ENCODE measurements at regions not wholly inside any gene's neighbourhood (a gene's known extent, or its start where the extent isn't known, plus 50 kb on each side); places are given as distances from the start of the nearest gene placed in this dataset.
A peak's percentile ranks its signal among the peaks of the same experiment; 100 is the strongest.
"Not testable (repeated sequence)": the region's sequence is repeated elsewhere in the genome, so short reads cannot be mapped to it uniquely, and the experiment has no call there.

DNA sequence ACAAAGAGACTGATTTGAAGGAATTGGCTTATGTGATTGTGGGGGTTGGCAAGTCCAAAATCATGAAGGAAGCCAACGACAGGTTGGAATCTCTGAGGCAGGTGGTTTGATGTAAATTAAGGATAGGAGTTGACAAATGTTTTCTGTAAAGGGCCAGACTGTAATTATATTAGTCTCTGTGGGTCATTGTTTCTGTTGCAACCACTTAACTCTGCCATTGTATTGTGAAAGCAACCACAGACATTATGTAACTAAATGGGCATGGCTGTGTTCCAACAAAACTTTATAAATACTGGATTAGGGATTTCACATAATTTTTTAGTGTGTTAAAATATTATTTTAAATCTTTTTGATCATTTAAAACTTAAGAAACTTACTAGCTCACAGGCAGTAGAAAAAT, 199.2 kb upstream of the MYLIP start:
- DNase-seq (ENCODE audit: low read depth in 2 of 2): no peak

DNA sequence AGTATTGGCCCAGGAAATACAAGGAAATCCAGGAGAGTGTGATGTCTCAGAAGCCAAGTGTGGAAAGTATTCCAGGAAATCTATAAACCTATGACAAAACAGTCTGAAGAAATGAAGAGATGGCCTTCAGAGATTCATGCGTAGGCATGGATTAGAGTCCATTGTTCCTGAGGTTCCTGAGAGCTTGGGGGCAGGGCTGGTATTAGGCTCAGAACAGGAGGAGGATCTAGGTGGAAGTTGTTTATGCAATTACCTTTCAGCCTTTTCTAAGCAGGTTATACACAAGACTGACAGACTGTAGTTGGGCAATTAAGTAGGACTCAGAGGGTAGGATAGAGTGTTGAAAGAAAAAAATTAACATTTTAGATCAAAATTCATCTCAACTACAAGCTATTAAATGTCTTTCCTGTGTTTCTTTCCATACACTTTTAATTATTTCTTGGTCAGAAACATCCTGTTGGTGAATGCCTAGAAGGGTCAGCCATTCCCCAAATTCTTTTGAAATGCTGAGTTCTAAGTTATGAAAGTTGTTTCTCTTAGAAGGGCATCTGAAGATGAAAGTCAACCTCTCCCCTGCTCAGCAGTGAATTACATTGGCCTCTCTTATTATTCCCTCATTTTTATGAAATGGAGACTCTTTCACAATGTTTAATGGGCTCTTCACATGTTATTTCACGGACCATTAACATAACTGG, 201.2 kb upstream of the MYLIP start:
- DNase-seq (ENCODE audit: low read depth in 2 of 2): no peak

DNA sequence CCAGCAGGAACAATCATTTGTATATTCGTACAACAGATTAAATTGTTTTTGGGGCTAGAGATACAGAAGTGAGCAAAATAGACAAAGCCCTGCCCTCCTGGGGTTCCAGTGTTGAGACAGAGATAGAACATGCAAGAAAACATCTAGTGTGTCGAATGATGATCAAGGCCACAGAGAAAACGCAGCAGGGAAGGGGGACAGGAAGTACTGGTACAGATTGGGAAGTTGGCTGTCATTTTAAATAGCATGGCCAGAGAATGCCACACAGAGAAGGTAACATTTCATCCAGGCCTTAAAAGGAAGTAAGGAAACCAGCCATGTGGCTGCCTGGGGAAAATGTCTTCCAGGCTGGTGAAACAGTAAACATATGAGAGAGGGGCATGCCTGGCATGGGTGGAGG, 202.6 kb upstream of the MYLIP start:
- no peak for DNase-seq (ENCODE audit: low read depth in 2 of 2)

DNA sequence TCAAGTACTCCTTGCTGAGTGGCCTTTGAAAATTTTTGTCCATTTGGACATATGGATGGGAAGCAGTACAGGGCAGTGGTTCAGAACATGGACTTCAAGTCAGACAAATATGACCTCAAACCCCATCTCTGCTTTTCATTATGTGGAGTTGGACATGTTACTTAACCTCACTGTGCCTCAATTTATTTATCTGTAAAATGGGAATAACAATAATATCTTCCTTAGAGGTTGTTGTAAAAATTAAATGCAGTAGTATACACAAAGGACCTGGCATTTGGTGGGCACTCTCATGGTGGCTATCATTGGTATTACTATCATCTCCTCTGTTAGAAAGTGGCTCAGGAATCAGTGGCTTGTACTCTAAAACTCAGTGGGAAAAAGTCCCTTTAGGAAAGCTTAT, 204.0 kb upstream of the MYLIP start:
- no peak for DNase-seq (ENCODE audit: low read depth in 2 of 2)

DNA sequence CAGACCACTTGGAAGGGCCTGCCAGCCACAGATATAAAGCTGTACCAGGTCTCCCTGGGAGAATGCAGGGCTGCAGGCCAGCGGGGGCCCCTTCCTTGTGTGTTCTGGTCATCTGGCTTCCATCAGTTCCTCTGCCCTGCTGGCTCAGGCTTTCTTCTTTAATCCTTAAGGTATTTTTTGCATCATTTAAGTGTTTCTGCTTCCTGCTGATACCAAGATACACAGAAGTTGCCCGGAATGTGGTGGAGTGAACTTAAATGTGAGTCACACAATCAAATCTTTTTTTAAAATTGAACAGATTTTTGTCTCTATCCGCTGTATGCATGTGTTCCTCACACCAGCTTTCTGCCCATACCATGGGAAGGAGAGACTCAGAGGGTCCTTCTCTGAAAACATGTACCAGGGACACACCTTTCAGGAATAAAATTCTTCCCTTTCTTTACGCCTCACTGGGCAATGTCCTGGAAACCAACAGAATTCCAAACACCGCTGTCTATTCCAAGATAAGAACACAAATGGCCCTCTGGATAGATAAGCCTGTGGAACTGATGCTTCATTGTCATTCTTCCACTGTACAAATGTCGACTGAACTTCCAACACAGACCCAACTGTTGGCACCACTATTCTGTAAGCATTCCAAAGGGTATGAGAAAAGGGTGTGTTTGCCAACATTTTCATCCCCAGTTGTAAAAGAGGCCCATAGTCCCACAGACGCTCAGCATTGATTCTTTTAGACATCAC, 206.2 kb upstream of the MYLIP start:
- peak in 1 of 2 donors; percentile 96 for DNase-seq (ENCODE audit: low read depth in 2 of 2)

DNA sequence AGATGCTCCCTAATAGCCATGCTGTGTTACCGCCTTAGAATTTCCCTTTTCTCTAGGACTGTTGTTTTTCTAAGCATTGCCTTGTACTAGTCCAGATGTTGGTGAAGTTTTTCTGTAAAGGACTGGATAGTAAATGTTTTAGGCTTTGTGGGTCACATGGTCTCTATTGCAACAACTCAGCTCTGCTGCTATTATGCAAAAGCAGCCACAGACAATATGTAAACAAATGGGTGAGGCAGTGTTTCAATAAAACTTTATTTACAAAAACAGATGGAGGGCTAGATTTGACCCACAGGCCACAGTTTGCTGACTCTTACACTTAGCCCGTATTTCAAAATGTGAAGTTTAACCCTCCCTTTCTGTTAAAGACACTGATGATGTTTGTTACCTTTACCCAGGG, 207.6 kb upstream of the MYLIP start:
- no peak for DNase-seq (ENCODE audit: low read depth in 2 of 2)

DNA sequence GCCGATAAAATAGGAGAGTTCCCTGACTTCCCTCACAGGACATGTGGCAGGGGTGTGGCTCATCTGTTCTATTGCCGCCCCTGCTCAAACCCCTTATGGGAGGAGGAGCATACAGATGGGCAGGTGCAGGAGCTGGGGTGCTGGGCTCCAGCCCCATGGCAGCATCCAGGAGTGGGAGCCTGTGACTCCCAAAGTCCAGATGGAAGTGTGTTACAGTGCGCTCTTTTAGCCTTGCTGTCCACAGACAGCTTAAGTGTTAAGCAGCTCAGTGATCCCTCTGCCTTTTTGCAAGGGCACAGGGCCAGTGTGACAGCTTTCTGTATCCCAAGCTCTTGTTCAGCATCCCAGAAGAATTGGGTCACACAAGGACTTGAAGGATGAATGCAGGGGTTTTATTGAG, 212.3 kb upstream of the MYLIP start:
- DNase-seq (ENCODE audit: low read depth in 2 of 2): no peak

DNA sequence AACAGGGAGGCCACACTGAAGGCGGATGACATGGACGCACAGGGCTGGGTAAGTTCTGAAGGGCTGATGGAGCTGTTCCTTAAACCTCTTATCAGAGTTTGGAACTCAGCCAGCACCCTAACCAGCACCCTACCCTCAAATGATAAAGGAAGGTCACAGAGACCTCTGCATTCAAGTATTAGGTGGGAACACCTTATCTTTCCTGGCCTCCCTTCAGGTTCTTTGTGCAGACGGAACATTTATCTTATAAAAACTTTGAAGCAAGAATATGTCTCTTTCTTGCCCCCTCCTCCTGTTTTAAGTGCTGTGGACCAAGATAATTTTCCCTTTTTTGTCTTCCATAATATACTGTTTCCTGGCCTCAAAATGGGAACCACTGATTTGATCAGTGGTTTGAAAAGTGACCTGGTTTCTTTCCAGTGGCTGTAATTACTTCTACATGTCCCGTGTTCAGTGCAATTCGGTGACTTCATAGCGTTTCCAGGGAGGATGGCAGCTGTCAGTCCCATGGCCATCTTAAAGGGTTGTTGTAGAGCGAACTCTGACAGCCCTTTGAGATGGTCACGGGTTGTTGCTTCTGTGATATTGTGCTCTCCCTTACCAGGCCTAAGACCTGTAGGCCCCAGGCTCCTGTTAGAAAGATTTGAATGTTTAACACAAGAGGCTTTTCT, 213.2 kb upstream of the MYLIP start:
- DNase-seq (ENCODE audit: low read depth in 2 of 2): no peak

DNA sequence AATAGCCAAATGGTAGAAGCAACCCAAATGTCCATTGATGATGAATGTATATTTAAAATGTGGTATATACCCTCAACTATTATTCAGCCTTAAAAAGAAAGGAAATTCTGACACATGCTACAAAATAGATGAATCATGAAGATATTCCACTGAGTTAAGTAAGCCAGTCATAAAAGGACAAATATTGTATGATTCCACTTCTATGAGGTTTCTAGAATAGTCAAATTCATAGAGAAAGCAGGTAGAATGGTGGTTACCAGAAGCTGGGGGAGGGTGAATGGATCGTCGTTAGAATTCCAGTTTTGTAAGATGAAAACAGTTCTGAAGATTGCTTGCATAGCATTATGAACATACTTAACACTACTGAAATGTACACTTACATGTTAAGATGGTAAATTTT, 214.3 kb upstream of the MYLIP start:
- DNase-seq (ENCODE audit: low read depth in 2 of 2): peak in 1 of 2 donors; percentile 6

DNA sequence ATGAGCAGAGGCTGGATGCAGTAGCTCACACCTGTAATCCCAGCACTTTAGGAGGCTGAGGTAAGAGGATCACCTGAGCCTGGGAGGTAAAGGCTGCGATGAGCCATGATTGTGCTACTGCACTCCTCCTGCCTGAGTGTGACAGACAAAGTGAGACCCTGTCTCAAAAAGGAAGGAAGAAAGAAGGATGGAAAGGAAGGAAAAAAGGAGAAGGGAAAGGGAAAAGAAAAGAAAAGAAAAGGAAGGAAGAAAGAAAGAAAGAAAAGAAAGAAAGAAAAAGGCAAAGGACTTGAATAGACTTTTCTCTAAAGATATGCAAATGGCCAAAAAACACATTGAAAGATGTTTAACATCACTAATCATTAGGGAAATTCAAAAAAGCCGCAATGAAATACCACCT, 215.3 kb upstream of the MYLIP start:
- DNase-seq (ENCODE audit: low read depth in 2 of 2): no peak

DNA sequence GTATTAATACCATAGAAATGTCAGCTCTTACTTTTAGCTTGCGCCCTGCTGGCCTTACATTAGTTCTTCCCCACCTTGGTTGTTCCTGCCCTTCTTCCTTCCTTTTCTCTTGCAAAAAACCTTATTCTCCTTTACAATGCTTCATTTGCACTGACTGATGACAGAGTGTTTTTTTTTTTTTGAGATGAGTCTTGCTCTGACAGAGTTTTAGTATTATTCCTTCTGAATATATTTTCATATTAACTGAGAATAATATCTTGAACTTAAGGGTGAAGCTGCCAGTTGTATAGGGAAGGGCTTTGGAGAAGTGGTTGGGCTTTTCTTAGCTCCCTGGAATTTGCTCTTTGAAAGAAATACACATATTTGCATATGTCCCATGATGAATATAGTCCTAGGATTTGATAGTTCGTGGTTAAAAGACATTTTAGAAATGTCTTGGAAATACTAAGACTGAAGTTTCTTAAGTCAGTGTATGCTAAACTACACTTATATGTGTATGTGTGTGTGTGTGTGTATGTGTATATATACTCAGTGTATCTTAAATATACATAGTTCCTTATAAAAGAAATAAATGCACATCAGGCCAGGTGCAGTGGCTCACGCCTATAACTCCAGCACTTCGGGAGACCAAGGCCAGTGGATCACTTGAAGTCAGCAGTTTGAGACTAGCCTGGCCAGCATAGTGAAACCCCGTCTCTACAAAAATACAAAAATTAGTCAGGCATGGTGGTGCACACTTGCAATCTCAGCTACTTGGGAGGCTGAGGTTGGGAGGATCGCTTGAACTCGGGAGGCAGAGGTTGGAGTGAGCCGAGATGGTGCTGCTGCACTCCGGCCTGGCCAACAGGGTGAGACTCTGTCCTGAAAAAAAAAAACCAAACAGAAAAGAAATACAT, 216.1 kb upstream of the MYLIP start:
- DNase-seq (ENCODE audit: low read depth in 2 of 2): no peak

DNA sequence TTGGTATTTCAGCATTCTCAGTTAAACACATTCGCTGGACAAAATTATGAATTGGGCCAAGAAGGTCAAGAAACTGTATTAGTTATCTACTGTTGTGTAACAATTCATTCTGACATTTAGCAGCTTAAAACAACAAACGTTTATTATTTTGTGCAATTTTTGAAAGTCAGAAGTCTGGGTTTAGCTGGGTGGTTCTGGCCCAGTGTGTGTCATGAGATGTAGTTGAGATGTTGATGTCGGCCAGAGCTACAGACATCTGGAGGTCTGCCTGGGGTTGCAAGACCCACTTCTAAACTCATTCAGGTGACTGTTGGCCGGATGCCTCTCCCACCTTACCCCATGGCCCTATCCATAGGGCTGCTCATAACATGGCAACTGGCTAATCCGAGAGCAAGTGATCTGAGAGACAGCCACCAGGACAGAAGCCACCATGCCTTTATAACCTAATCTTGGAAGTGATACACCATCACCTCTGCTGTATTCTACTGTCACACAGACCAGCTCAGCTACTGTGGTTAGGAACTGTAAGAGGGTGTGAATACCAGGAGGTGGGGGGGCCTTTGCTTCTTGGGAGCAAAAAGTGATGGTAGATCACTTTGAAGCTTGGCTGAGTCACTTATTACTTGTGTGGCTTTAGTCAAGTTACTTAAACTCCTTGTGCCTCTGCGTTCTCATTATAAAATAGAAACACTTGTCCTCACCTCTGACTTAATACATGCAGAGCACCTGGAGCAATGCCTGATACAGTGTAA, 217.0 kb upstream of the MYLIP start:
- no peak for DNase-seq (ENCODE audit: low read depth in 2 of 2)

DNA sequence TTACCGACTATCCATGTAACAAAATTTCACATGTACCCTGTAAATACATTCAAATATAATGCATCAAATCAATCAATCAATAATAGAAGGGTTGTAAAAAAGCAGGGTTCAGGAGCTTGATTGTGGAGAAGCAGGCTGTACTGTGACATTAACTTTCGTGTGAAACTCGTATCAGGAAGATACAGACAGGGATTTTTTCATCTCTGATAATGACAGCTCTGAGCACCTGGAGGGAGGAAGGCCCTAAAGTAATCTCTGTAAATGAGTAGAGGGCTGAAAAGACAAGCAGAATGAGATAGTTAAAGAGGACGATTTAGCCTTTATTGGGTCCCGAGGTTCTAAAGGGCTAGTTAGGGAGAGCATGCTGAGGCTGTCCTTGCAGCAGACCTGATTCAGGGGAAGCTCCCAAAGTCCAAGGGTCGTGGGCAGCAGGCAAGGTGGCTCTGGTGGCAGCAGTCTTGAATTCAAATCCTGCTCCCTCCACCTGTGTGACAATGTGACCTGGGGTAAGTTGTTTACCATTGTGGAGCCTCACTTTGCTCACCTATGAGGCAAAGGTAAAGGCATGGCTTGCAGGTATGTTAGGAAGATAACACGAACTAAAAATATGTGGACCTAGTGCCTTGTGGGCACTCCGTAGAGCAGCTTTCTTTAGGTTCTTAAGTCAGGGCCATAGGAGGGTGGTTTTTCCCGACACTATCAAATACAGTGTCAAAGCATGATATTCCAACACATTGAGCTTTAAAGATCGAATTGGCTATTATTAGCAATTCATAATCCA, 219.4 kb upstream of the MYLIP start:
- no peak for DNase-seq (ENCODE audit: low read depth in 2 of 2)

DNA sequence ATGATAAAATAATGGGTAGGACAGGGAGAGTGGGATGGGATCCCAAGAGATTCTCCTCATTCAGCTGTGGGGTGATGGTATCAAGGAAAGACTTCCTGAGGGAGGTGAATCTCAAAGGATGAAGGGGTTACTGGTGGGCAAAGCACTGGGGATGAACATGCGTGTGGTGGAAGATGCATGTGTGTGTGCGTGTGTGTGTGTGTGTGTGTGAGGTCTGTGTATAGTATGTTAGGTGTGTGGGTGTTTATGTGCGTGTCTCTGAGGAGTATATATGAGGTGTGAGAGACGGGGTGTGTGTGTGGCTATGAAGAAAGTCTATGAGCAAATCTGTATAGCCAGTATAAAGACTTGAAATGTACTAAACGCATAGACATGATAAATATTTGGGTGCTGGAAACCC, 220.0 kb upstream of the MYLIP start:
- no peak for DNase-seq (ENCODE audit: low read depth in 2 of 2)

DNA sequence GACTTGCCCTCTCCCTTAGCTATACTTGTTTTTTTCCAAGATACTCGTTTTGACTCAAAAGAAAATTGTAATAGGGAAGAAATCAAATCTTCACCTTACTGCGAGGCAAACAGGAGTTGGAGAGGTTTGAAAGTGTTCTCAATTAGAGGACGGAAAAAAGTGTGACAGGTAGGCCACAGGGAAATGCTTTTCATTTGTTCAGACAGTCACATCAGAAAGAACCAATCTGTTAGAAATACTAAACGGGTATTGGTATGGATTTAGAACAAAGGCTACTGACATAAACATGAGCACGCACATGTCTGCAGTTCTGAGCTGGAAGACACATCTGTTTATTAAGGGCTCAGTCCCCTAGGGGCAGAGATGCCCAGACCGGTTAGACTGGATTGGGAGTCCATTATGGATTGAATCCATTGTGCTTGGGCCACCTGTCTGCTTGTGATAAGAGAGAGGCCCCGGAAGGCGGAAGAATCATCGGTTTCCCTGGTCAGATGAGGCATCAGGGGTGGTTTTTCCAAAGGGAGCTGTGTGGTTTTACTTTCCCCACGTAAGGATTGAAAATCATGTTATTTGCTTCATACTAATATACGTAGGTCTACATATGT, 220.9 kb upstream of the MYLIP start:
- no peak for DNase-seq (ENCODE audit: low read depth in 2 of 2)

DNA sequence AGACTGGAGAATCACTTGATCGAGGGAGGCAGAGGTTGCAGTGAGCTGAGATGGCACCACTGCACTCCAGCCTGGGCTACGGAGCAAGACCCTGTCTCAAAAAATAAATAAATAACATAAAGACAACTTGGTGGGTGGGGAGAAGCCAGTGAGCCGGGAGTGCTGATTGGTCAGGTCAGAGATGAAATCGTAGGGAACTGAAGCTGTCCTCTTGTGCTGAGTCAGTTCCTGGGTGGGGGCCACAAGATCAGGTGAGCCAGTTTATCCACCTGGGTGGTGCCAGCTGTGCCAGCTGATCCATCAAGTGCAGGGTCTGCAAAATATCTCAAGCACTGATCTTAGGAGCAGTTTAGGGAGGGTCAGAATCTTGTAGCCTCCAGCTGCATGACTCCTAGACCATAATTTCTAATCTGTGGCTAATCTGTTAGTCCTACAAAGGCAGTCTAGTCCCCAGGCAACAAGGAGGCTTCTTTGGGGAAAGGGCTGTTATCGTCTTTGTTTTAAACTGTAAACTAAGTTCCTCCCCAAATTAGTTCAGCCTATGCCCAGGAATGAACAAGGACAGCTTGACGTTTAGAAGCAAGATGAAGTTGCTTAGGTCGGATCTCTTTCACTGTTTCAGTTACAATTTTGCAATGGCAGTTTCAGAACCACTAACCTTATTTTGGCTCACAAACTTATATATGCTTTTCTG, 221.5 kb upstream of the MYLIP start:
- not testable (repeated sequence) for DNase-seq (ENCODE audit: low read depth in 2 of 2)

DNA sequence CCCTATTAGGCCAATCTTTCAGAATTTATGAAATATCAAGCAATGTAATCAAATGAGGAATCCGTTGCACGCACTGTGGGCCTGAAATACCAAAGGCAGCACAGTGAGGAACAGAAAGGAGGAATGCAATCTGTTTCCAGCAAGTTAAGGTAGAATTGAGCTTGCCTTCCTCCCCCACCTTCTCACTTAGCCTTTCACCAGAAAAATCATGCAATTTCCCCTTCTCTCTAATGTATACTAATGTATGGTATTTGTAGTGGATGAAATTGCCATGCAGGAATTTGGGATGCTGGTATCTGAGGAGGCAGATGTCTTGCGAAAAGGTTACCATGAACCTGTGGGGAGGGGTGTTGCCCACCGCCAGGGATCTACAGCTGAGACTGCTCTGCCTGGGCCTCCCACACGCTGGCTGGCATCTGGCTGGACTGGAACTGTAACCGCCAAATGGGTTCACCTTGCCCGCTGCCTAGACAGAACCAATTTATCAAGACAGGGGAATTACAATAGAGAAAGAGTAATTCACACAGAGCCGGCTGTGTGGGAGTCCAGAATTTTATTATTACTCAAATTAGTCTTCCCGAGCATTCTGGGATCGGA, 222.4 kb upstream of the MYLIP start:
- DNase-seq (ENCODE audit: low read depth in 2 of 2): no peak

DNA sequence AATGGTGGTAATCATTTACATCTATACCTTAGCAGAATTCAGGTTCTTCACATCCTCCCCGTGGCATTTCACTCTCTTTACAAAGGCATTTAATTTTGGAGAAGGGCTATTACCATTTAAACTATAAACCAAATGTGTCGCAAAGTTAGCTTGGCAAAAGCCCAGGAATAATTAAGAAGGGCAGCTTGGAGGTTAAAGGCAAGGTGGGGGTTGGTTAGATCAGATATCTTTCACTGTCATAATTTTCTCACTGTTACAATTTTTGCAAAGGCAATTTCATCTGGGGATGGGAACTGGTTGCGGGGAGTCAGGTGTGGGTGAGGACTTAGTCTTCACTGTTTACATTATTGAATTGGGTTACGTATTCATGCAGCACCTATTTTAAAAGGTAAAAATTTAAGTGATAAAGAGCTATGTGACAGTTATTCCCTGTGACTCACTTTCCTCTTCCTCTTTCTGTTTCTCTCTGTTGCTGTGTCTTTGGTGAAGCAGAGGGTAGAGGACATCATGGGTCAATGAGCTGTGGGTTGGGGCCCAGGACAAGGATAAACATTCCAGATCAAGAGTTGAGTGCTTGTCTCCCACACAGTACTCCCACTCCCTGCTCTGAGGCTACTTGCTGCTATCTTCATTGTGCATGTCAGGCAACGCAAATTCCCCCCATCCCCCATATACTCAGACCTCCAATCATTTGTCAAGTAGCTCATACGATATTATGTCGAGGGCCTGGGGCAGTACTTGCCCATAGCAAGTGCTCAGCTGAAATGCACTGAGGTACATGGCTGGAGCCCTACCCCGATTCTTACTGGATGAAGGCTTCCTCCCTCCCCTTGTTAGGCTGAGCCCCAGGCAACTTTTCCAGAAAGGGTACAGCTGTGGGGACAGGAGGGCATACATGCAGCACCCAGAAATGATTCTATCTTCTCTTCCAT, 223.1 kb upstream of the MYLIP start:
- DNase-seq (ENCODE audit: low read depth in 2 of 2): peak; percentile 34 to 50
